HG02763 (cell line): ENCODE measurements at regions not wholly inside any gene's neighbourhood (a gene's known extent, or its start where the extent isn't known, plus 50 kb on each side); places are given as distances from the start of the nearest gene placed in this dataset.

Experiments
- ATAC-seq: cut with Tn5 transposase; IDR thresholded peaks from one replicate; pipeline ENCODE4 v1.9.1; 2021; ENCODE audit warnings: mild to moderate bottlenecking, moderate library complexity; ENCODE audit not compliant: unreplicated experiment

- no peak for ATAC-seq
Observed at GRCh38 chr9:129232839-129233591, 55.0 kb upstream of the IER5L start.

GRCh38 chr9:129231759-129232158 is 53.7 kb upstream of the IER5L start:
- ATAC-seq = no peak

DNA sequence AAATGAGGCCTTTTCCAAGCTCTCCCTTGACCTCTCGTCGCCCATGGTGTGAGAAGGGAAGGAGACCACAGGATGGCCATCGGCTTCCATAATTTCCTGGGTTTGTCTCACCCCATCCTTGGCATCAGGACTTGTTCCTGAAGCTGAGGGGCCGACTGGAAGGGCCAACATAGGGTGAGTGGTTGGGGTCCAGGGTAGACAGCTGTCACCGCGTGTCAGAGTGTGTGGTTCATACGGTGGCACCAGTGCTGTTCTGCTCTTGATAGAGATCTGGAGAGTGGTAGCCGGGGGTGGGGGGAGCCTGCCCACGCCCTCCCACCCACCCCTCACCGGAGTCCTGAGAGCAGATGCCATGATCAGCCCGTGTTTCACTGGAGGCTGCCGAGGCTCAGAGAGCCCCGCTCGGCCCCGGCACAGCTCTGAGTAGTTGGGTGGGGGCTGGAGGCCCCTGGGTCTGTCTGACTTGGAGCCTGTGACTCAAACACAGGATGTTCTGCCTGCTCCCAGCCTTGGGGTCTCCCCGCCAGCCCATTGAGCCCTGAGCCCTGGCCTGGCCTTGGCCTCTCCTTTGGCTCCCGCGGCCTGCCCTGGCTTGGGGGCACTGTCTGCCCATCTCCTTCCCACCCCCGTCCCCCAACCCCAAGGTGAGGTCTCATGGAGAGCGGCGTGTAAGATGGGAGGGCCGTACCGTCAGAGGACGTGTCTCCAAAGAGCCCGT is 53.1 kb upstream of the IER5L start:
- no peak for ATAC-seq

GRCh38 chr9:129230302-129230701 is 52.2 kb upstream of the IER5L start:
- no peak for ATAC-seq
